H9 (cell line): ENCODE measurements at regions not wholly inside any gene's neighbourhood (a gene's known extent, or its start where the extent isn't known, plus 50 kb on each side); places are given as distances from the start of the nearest gene placed in this dataset.

Experiments
- DNase-seq: peaks from one replicate; pipeline ENCODE4 v3.0.0-alpha.2; 2017
- H2AFZ ChIP-seq: one replicate; pipeline ENCODE4 v1.6.1; 2013; ENCODE audit warnings: mild to moderate bottlenecking, low read length, control low read depth, moderate library complexity
- H2AK5ac ChIP-seq: 2 replicates; pipeline ENCODE4 v1.6.1; 2013; ENCODE audit warnings: low read length, control low read depth, mixed read lengths; ENCODE audit not compliant: insufficient read length
- H2BK120ac ChIP-seq: one replicate; pipeline ENCODE4 v1.6.1; 2013; ENCODE audit warnings: low read depth, mild to moderate bottlenecking, low read length, control low read depth, inconsistent platforms; ENCODE audit not compliant: poor library complexity, severe bottlenecking
- H2BK12ac ChIP-seq: 2 replicates; pipeline ENCODE4 v1.6.1; 2013; ENCODE audit warnings: low read length, control low read depth, mixed read lengths, low read depth; ENCODE audit not compliant: insufficient read length
- H2BK15ac ChIP-seq: 2 replicates; pipeline ENCODE4 v1.6.1; 2013; ENCODE audit warnings: low read depth, low read length, control low read depth
- H2BK20ac ChIP-seq: one replicate; pipeline ENCODE4 v1.6.1; 2013; ENCODE audit warnings: low read depth, mild to moderate bottlenecking, low read length, control low read depth, inconsistent platforms; ENCODE audit not compliant: poor library complexity, severe bottlenecking
- H2BK5ac ChIP-seq: 2 replicates; pipeline ENCODE4 v1.6.1; 2013; ENCODE audit warnings: low read length, control low read depth, mixed read lengths; ENCODE audit not compliant: insufficient read length
- H3K14ac ChIP-seq: 2 replicates; pipeline ENCODE4 v1.6.1; 2013; ENCODE audit warnings: low read length, control low read depth; ENCODE audit not compliant: insufficient read depth
- H3K18ac ChIP-seq: 2 replicates; pipeline ENCODE4 v1.6.1; 2013; ENCODE audit warnings: low read depth, mild to moderate bottlenecking, mixed read lengths, low read length, control low read depth; ENCODE audit not compliant: insufficient read length
- H3K23ac ChIP-seq: 2 replicates; pipeline ENCODE4 v1.6.1; 2013; ENCODE audit warnings: low read length, control low read depth, mixed read lengths, low read depth; ENCODE audit not compliant: insufficient read length
- H3K23me2 ChIP-seq: 2 replicates; pipeline ENCODE4 v1.6.1; 2013; ENCODE audit warnings: low read depth, mild to moderate bottlenecking, mixed read lengths, low read length, control low read depth; ENCODE audit not compliant: insufficient read length, poor library complexity, severe bottlenecking
- H3K27ac ChIP-seq: 2 replicates; pipeline ENCODE4 v1.5.1; 2013; ENCODE audit warnings: low read length, control low read depth, mixed read lengths, low read depth; ENCODE audit not compliant: insufficient read length
- H3K27me3 ChIP-seq: 2 replicates; pipeline ENCODE4 v1.6.1; 2013; ENCODE audit warnings: low read length, control low read depth, inconsistent platforms; ENCODE audit not compliant: insufficient read depth
- H3K4ac ChIP-seq: 2 replicates; pipeline ENCODE4 v1.6.1; 2013; ENCODE audit warnings: low read depth, mild to moderate bottlenecking, control low read depth, inconsistent platforms, low read length, moderate library complexity
- H3K4me1 ChIP-seq: 2 replicates; pipeline ENCODE4 v1.6.1; 2013; ENCODE audit warnings: low read length, control low read depth, inconsistent platforms; ENCODE audit not compliant: insufficient read depth
- H3K4me2 ChIP-seq: 2 replicates; pipeline ENCODE4 v1.6.1; 2013; ENCODE audit warnings: low read length, control low read depth, mixed read lengths; ENCODE audit not compliant: insufficient read length, insufficient read depth
- H3K56ac ChIP-seq: 2 replicates; pipeline ENCODE4 v1.6.1; 2013; ENCODE audit warnings: low read depth, mild to moderate bottlenecking, mixed read lengths, low read length, control low read depth; ENCODE audit not compliant: insufficient read length
- H3K79me1 ChIP-seq: 2 replicates; pipeline ENCODE4 v1.6.1; 2013; ENCODE audit warnings: low read depth, mild to moderate bottlenecking, moderate library complexity, low read length, control low read depth, inconsistent platforms; ENCODE audit not compliant: insufficient read depth, poor library complexity, severe bottlenecking
- H3K79me2 ChIP-seq: 2 replicates; pipeline ENCODE4 v1.6.1; 2013; ENCODE audit warnings: low read length, control low read depth, inconsistent platforms; ENCODE audit not compliant: insufficient read depth
- H3K9ac ChIP-seq: 2 replicates; pipeline ENCODE4 v1.6.1; 2013; ENCODE audit warnings: low read length, control low read depth, mixed read lengths; ENCODE audit not compliant: insufficient read length; ENCODE audit errors: extremely low read depth
- H3K9me3 ChIP-seq: one replicate; pipeline ENCODE4 v1.6.1; 2013; ENCODE audit warnings: low read depth, low read length, inconsistent platforms; ENCODE audit not compliant: control insufficient read depth
- H3T11ph ChIP-seq: one replicate; pipeline ENCODE4 v1.6.1; 2013; ENCODE audit warnings: mild to moderate bottlenecking, low read length, control low read depth, inconsistent platforms
- H4K20me1 ChIP-seq: one replicate; pipeline ENCODE4 v1.6.1; 2013; ENCODE audit not compliant: control insufficient read depth, insufficient read length, insufficient read depth
- H4K5ac ChIP-seq: 2 replicates; pipeline ENCODE4 v1.6.1; 2013; ENCODE audit warnings: low read depth, mild to moderate bottlenecking, mixed read lengths, low read length, control low read depth; ENCODE audit not compliant: insufficient read length
- H4K8ac ChIP-seq: replicated peaks from 2 replicates; pipeline ENCODE4 v1.6.1; 2013; ENCODE audit warnings: low read length, control low read depth, mixed read lengths, low read depth; ENCODE audit not compliant: insufficient read length
- H4K91ac ChIP-seq: 2 replicates; pipeline ENCODE4 v1.6.1; 2013; ENCODE audit warnings: low read depth, mild to moderate bottlenecking, moderate library complexity, mixed read lengths, low read length, control low read depth; ENCODE audit not compliant: insufficient read length
- H3K27ac Mint-ChIP-seq, 3 experiments: 2 replicates in 2 of 3; 3 replicates in 1 of 3; pipeline ENCODE4 v1.8.0; 2020 to 2021; ENCODE audit warnings: mixed read lengths in 3 of 3, mild to moderate bottlenecking in 1 of 3, moderate library complexity in 1 of 3
- H3K27me3 Mint-ChIP-seq: 2 replicates; pipeline ENCODE4 v1.8.0; 2021; ENCODE audit warnings: low read depth, mild to moderate bottlenecking, moderate library complexity, mixed read lengths
- H3K36me3 Mint-ChIP-seq, 3 experiments: 2 replicates in 2 of 3; 3 replicates in 1 of 3; pipeline ENCODE4 v1.8.0; 2020 to 2021; ENCODE audit warnings: low read depth in 3 of 3, mixed read lengths in 3 of 3; ENCODE audit not compliant: insufficient read depth in 1 of 3
- H3K4me1 Mint-ChIP-seq, 2 experiments: 2 replicates each; pipeline ENCODE4 v1.8.0; 2020; ENCODE audit warnings: mixed read lengths in 2 of 2
- H3K4me3 Mint-ChIP-seq, 2 experiments: 2 replicates in 1 of 2; 3 replicates in 1 of 2; pipeline ENCODE4 v1.8.0; 2020 to 2021; ENCODE audit warnings: mild to moderate bottlenecking in 2 of 2, mixed read lengths in 2 of 2, moderate library complexity in 1 of 2
- H3K9me3 Mint-ChIP-seq, 2 experiments: 2 replicates in 1 of 2; 3 replicates in 1 of 2; pipeline ENCODE4 v1.8.0; 2020; ENCODE audit warnings: mild to moderate bottlenecking in 2 of 2, mixed read lengths in 2 of 2, moderate library complexity in 1 of 2
- CTCF ChIP-seq: fragments of 200-600 bp; sonication (generic); conservative IDR thresholded peaks from 3 replicates; pipeline ENCODE4 v1.8.0; 2021; ENCODE audit warnings: antibody characterized with exemption, mild to moderate bottlenecking
- WGBS: extraction: QIAGEN DNeasy Blood & Tissue Kit; methylation state at CpG from one replicate; pipeline ENCODE4 v1.1.7; 2013; ENCODE audit warnings: missing lambda C conversion rate, low lambda C conversion rate, mixed read lengths; ENCODE audit not compliant: insufficient read length; ENCODE audit errors: extremely low coverage; 5-methylcytosine and 5-hydroxymethylcytosine counted together

GRCh38 chr14:54114941-54115340 lies 158.3 kb upstream of the BMP4 start:
- Histone ChIP-seq H3K27ac (no peak overlapping the region), H3K79me2 (no peaks in the 10 kb centered on the region), H2BK15ac (no peak overlapping the region), H3K27me3 (no peaks in the 10 kb centered on the region), H3K4ac (no peak overlapping the region), H3K9ac (no peak overlapping the region), H4K8ac (no peak overlapping the region), H3K79me1 (no peaks in the 10 kb centered on the region), H3K56ac (no peak overlapping the region), H3K9me3 (no peaks in the 10 kb centered on the region), H2BK20ac (no peak overlapping the region), H4K5ac (no peak overlapping the region), H3K4me1 (no peaks in the 10 kb centered on the region), H3K14ac (no peak overlapping the region), H3K23me2 (no peaks in the 10 kb centered on the region), H4K20me1 (no peaks in the 10 kb centered on the region), H2BK120ac (no peak overlapping the region), H2BK12ac (no peak overlapping the region), H3T11ph (no peak overlapping the region), H3K18ac (no peak overlapping the region), H4K91ac (no peak overlapping the region), H3K23ac (no peak overlapping the region), H2AK5ac (no peak overlapping the region), H2AFZ (no peak overlapping the region), H3K4me2 (no peak overlapping the region), H2BK5ac (no peak overlapping the region)
- no peaks in the 10 kb centered on the region for H3K4me1 Mint-ChIP-seq
- H3K4me3 Mint-ChIP-seq: no peak overlapping the region
- H3K27ac Mint-ChIP-seq: no peak overlapping the region
- no peak for TF ChIP-seq CTCF
- peaks cover 0 to 4% of the 10 kb centered on the region in 2 experiments; a peak in 1 of 5 replicates for H3K9me3 Mint-ChIP-seq
- no CpG with 5 or more reads among the region's 1 CpG for WGBS
- no peaks in the 10 kb centered on the region for H3K27me3 Mint-ChIP-seq
- peaks cover 0 to 4% (median 0%) of the 10 kb centered on the region in 3 experiments; a peak in 1 of 7 replicates for H3K36me3 Mint-ChIP-seq
- DNase-seq: no peak
